C4-2B (cell line): ENCODE measurements at regions not wholly inside any gene's neighbourhood (a gene's known extent, or its start where the extent isn't known, plus 50 kb on each side); places are given as distances from the start of the nearest gene placed in this dataset.

Experiments used
- ZFX ChIP-seq: fragments of 450-650 bp; IDR thresholded peaks from 2 replicates; pipeline ENCODE4 v1.6.1; 2017
- TF ChIP-seq, protein P1 (sequence below): fragments of 450-650 bp; conservative IDR thresholded peaks from 2 replicates; pipeline ENCODE4 v1.5.1; 2017; ENCODE audit warnings: mild to moderate bottlenecking

DNA sequence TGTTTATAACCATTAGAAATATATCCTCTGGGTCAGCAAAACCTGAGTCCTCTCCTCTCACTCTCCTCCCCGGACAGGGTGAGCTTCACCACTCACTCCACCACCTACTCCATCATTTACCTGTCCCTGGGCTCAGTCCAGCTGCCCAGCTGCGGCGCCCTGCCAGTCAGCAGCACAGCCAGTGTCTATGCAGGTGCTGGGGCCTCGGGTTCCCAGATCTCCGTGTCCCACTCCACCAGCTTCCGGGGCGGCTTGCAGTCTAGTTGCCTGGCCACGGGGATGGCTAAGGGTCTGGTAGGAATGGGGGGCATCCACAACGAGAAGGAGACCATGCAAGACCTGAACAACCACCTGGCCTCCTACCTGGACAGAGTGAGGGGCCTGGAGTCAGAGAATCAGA lies 662.2 kb upstream of the ACTRT1 start:
- TF ChIP-seq, protein P1, sequence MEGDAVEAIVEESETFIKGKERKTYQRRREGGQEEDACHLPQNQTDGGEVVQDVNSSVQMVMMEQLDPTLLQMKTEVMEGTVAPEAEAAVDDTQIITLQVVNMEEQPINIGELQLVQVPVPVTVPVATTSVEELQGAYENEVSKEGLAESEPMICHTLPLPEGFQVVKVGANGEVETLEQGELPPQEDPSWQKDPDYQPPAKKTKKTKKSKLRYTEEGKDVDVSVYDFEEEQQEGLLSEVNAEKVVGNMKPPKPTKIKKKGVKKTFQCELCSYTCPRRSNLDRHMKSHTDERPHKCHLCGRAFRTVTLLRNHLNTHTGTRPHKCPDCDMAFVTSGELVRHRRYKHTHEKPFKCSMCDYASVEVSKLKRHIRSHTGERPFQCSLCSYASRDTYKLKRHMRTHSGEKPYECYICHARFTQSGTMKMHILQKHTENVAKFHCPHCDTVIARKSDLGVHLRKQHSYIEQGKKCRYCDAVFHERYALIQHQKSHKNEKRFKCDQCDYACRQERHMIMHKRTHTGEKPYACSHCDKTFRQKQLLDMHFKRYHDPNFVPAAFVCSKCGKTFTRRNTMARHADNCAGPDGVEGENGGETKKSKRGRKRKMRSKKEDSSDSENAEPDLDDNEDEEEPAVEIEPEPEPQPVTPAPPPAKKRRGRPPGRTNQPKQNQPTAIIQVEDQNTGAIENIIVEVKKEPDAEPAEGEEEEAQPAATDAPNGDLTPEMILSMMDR, result no peak
- TF ChIP-seq ZFX, result no peak
